ENCODE measurements at regions not wholly inside any gene's neighbourhood (a gene's known extent, or its start where the extent isn't known, plus 50 kb on each side); places are given as distances from the start of the nearest gene placed in this dataset.
"Not testable (repeated sequence)": the region's sequence is repeated elsewhere in the genome, so short reads cannot be mapped to it uniquely, and the experiment has no call there.

- Histone ChIP-seq H3K36me3 (ENCODE audit: control insufficient read depth, insufficient read depth, low read length) (no peaks in the 10 kb centered on the region), H3K27me3 (ENCODE audit: control insufficient read depth, insufficient read depth, low read length) (no peaks in the 10 kb centered on the region), H3K4me3 (ENCODE audit: low read depth, low read length) (no peak overlapping the region)
- no peak for TF ChIP-seq CTCF (IDR thresholded peaks at IDR 0.05; ENCODE audit: insufficient read depth, low read length, poor library complexity, severe bottlenecking)
- no peak for DNase-seq (ENCODE audit: low read depth)
These were observed 81.8 kb upstream of the OR9Q1 start for GRCh38 chr11:57941875-57942274.

GRCh38 chr11:57942808-57943207 is 80.9 kb upstream of the OR9Q1 start:
- Histone ChIP-seq H3K27me3 (ENCODE audit: control insufficient read depth, insufficient read depth, low read length) (no peaks in the 10 kb centered on the region), H3K4me3 (ENCODE audit: low read depth, low read length) (no peak overlapping the region), H3K36me3 (ENCODE audit: control insufficient read depth, insufficient read depth, low read length) (no peaks in the 10 kb centered on the region)
- no peak for DNase-seq (ENCODE audit: low read depth)
- no peak for TF ChIP-seq CTCF (IDR thresholded peaks at IDR 0.05; ENCODE audit: insufficient read depth, low read length, poor library complexity, severe bottlenecking)

- not testable (repeated sequence) for H3K36me3 ChIP-seq (ENCODE audit: control insufficient read depth, insufficient read depth, low read length); H3K4me3 ChIP-seq (ENCODE audit: low read depth, low read length); DNase-seq (ENCODE audit: low read depth); H3K27me3 ChIP-seq (ENCODE audit: control insufficient read depth, insufficient read depth, low read length)
These were observed 79.9 kb upstream of the OR9Q1 start for GRCh38 chr11:57943766-57944165.

- no peak overlapping the region for H3K4me3 ChIP-seq (ENCODE audit: low read depth, low read length)
- no peaks in the 10 kb centered on the region for H3K36me3 ChIP-seq (ENCODE audit: control insufficient read depth, insufficient read depth, low read length)
- H3K27me3 ChIP-seq (ENCODE audit: control insufficient read depth, insufficient read depth, low read length), result no peaks in the 10 kb centered on the region
- TF ChIP-seq CTCF (IDR thresholded peaks at IDR 0.05; ENCODE audit: insufficient read depth, low read length, poor library complexity, severe bottlenecking), result no peak
- no peak for DNase-seq (ENCODE audit: low read depth)
These were observed 77.1 kb upstream of the OR9Q1 start for GRCh38 chr11:57946628-57947027.

- Histone ChIP-seq H3K4me3 (ENCODE audit: low read depth, low read length) (no peak overlapping the region), H3K36me3 (ENCODE audit: control insufficient read depth, insufficient read depth, low read length) (no peaks in the 10 kb centered on the region), H3K27me3 (ENCODE audit: control insufficient read depth, insufficient read depth, low read length) (no peaks in the 10 kb centered on the region)
- DNase-seq (ENCODE audit: low read depth), result no peak
- no peak for TF ChIP-seq CTCF (IDR thresholded peaks at IDR 0.05; ENCODE audit: insufficient read depth, low read length, poor library complexity, severe bottlenecking)
These were observed 59.0 kb upstream of the OR9Q1 start for GRCh38 chr11:57964660-57965059.

GRCh38 chr11:57971272-57972012 is 52.2 kb upstream of the OR9Q1 start:
- no peaks in the 10 kb centered on the region for H3K27me3 ChIP-seq (ENCODE audit: control insufficient read depth, insufficient read depth, low read length)

More at GRCh38 chr11:57971272-57972012, 52.2 kb upstream of the OR9Q1 start:
- Histone ChIP-seq H3K4me3 (ENCODE audit: low read depth, low read length) (no peak overlapping the region), H3K36me3 (ENCODE audit: control insufficient read depth, insufficient read depth, low read length) (no peaks in the 10 kb centered on the region)
- TF ChIP-seq CTCF (IDR thresholded peaks at IDR 0.05; ENCODE audit: insufficient read depth, low read length, poor library complexity, severe bottlenecking), result no peak
- DNase-seq (ENCODE audit: low read depth), result no peak
